GM19043 (cell line): ENCODE measurements at regions not wholly inside any gene's neighbourhood (a gene's known extent, or its start where the extent isn't known, plus 50 kb on each side); places are given as distances from the start of the nearest gene placed in this dataset.

Source experiments
- ATAC-seq: cut with Tn5 transposase; IDR thresholded peaks from one replicate; pipeline ENCODE4 v1.9.1; 2021; ENCODE audit warnings: low read depth; ENCODE audit not compliant: unreplicated experiment

GRCh38 chr4:149923736-149924135 is 108.1 kb upstream of the IQCM start:
- ATAC-seq: no peak

DNA sequence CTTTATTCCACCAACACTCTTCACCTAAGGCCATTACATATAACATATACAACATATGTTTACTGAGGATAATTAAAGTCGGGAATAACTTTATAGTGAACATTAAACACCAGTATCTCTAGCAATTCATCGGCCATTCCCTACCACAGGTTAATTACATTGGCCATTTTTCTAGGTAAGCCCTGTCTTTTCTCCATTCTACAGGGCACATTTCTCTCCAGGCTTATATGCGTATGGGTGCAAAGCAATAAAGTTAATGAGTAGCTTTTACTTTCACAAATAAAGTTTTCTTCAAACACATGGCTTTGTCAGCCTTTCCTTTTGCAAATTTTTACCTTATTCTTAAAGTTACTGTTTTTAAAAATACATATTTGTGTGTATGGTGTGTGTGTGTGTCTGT is 111.9 kb upstream of the IQCM start:
- ATAC-seq: no peak

DNA sequence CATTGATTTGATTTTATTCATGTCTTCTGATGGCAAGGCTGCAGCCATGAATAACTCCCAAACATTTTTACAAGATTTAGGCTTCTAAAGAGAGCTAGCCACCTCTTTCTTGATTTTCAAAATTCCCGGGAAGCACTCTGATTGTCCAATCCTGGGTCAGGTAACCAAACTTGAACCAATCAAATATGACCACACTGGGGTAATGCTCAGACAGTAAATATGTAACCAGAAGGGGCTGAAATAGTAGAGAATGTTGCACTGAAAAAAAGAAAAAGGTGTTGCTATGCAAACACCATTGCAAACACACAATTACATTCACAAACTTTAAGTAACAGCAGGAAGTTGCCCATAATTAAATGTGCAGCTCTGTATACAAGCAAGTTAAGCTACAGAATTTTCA is 112.9 kb upstream of the IQCM start:
- no peak for ATAC-seq

DNA sequence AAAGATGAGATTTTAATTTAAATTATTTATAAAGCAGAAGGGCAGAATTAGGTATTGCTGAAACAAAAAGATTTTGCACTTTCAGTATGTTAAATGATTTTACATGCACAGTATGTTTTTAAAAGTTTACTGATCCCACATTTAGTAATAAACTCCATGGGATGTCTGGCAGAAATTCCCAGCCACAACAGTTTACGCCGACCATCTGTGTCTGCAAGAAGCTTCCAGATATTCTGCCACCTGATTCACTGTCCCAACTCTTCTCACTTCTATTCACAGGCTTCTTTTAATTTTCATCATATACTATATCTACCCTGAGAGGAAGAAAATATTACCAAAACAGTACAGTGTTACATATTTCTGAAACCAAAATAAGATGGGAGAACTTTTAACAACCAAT is 115.8 kb upstream of the IQCM start:
- no peak for ATAC-seq

DNA sequence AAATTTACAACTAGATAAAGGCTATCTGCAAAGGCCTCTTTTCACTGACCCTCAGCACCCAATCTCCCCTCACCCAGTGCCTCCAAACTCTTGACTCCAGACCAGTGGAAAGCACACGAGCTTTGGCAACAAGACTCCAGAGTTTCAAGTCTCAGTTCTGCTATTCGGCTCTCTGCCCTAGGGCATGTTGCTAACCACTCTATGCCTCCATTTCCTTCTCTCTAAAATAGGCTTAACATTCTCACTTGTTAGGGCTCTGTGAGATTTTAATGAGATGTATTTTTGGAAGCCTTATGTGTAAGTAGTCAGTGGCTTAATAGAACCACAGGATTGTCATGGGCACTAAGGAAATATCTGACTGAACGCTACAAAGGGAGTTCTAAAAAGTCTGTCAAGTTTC is 116.5 kb upstream of the IQCM start:
- ATAC-seq: no peak

DNA sequence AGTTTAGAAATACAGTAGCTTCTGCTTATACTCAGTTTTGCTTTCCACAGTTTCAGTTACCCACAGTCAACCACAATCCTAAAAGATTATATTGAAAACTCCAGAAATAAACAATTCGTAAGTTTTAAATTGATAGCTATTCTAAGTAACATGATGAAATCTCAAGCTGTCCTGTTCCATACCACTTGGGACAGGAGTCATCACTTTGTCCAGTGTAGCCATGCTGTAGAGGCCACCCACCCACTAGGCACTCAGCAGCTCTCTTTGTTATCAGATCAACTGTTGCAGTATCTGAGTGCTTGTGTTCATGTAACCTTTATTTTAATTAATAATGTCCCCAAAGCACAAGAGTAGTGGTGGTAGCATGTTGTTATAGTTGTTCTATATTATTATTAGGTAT is 117.5 kb upstream of the IQCM start:
- no peak for ATAC-seq

GRCh38 chr4:149933883-149934282 is 118.2 kb upstream of the IQCM start:
- no peak for ATAC-seq

- no peak for ATAC-seq
Observed at GRCh38 chr4:149949381-149949780, 128.9 kb upstream of the DCLK2 start.

DNA sequence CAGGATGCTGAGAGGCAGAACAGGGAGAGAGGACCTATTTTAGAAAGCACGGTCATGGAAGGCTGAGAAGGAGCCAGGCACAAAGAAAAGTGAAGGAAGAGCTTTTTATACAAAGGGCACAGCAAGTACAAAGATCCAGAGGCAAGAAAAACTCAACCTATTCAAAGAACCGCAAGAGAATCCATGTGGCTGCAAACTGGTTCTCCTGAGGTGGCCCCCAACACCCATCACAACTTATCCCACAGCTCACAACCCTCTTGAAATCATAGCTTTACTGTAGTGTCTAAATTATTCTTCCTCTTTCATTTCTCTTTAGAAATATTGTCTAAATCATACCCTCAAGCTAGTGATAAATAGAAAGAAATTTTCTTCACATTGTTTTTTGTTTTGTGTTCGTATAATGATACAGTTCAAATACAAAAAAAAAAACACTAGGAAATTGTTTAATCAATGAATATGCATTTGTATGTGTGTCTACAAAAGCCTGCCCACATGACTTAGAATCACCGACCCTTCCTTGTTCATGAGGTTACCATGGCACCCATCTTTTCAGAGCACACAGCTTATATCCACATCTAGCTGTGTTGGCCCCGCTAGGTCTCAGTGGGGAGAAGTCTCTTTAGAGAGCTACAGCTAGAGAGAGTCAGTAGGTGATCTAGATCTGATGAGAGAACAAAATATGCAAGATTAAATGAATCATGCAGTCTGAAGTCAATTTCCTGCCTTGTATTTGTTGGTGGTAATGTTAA is 126.9 kb upstream of the DCLK2 start:
- ATAC-seq: no peak

DNA sequence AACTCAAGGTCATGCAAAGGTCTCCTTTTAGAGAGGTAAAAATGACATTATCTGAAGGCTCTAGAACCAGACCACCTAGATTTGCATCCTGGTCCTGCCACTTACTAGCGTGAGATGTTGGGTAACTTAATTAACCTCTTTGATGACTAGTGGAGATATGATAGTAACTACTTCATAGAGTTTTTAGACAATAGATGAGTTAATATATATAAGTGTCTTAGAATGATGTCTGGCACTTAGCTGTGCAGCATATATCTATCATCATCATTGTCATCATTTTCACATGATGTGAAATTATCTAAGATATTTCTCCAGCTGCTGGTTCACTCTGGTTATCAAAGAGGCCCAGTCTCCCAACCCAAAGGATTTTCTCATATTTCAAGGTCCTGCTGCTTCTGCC is 126.1 kb upstream of the DCLK2 start:
- no peak for ATAC-seq

DNA sequence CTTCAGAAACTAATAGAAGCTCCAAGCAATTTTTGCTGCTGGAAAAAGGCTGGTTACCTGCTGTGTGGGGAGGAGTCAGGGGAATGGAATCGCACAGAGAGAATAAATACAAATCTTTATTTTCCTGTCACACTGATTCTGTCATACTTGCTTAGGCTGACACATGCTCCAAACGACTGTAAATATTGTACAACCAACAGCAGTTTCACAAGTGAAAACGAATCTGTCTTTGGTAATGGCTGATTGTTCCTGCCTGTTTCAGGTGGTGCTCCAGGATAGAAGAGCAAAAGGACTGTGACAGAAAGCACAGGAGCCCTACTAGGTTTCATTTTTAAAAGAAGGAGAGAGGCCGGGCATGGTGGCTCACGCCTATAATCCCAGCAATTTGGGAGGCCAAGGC is 125.5 kb upstream of the DCLK2 start:
- ATAC-seq: no peak

GRCh38 chr4:149955780-149956390 is 122.4 kb upstream of the DCLK2 start:
- no peak for ATAC-seq

- no peak for ATAC-seq
Observed at GRCh38 chr4:149956678-149957077, 121.6 kb upstream of the DCLK2 start.

DNA sequence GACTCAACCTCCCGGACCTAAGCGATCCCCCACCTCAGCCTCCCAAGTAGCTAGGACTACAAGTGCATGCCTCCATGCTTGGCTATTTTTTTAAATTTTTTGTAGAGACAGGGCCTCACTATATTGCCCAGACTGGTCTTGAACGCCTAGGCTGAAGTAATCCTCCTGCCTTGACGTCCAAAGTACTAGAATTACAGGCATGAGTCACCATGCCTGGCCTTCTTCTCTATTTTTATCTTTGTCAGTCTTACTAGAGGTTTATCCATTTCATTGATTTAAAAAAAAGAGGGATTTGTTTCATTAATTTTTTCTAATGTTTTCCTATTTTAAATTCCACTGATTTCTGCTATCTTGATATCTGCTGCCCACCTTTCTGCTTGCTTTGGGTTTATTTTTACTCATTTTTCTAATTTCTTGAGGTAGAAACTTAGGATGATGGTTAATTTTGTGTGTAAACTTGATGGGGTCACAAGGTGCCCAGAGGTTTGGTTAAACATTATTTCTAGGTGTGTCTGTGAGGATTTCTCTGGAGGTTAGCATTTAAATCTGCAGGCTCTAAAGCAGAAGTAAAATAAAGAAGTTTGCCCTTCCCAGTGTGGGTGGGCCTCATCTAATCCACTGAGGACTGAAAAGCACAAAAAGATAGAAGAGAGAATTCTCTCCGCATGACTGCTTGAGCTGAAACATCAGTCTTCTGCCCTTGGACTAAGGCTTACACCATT is 116.2 kb upstream of the DCLK2 start:
- no peak for ATAC-seq

GRCh38 chr4:149964001-149964796 is 114.0 kb upstream of the DCLK2 start:
- no peak for ATAC-seq

DNA sequence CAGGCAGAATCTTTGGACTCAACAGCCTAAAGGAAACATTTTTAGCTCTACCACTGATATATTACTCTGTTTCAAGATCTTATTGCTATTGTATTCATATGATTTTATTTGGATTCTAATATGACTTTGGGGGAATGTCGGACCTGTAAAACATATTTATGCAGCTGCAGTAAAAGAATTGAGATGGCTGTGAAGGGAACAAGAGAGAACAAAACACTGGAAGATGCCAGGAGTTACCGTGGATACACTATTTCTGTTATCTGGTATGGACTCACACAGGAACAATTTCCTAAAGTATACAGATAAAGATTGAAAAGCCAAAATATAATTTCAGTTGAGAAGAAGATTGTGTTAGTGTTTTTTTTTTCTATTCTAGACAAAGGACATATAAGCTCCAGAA is 113.0 kb upstream of the DCLK2 start:
- ATAC-seq: no peak

GRCh38 chr4:149972407-149972806 is 105.8 kb upstream of the DCLK2 start:
- no peak for ATAC-seq

GRCh38 chr4:149973181-149973580 is 105.1 kb upstream of the DCLK2 start:
- no peak for ATAC-seq

DNA sequence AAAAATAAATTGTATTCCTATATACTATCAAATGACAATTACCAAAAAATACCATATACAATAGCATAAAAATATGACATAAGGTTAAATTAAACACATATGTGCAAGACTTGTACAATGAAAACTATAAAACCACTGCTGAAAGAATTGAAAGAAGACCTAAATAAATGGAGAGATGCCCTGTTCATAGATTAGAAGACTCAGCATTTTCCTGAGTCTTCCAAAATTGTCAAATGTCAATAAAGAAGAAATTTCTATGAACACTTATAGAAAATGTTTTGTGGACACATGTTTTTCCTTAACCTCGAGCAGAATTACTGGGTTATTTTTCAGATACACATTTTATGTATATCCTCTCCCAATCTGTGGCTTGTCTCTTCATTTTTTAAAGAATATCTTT is 103.1 kb upstream of the DCLK2 start:
- no peak for ATAC-seq

GRCh38 chr4:149980121-149980682 is 98.0 kb upstream of the DCLK2 start:
- ATAC-seq: no peak

DNA sequence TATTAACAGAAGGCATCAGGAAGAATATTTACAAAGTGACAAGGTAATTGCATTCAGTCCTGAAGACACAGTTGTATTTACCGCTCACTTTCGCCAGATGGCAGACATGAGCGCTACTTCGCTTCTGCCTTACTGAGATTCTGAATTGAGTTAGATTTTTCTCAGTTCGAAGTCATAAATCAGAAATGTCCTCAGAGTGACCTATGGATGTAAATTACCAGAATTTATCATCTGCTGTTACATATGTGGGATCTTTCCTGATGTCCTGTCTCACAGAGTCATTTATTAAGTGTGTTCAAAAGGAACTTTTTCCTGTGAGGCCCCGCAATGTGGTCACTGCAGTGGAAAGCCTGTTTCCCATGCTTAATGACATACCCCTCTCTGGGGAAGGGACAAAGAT is 97.3 kb upstream of the DCLK2 start:
- peak; percentile 73 for ATAC-seq
